CD4-positive, alpha-beta memory T cell (primary cell): ENCODE measurements at regions not wholly inside any gene's neighbourhood (a gene's known extent, or its start where the extent isn't known, plus 50 kb on each side); places are given as distances from the start of the nearest gene placed in this dataset.

Experiments
- CTCF ChIA-PET: fragments of 350-600 bp; sonication (Branson Sonifier 250); formaldehyde crosslinking; loops from one replicate; lab custom pipeline; 2021; ENCODE audit warnings: inconsistent platforms; ENCODE audit not compliant: partially characterized antibody; lab: Charles Lee
- POLR2A ChIA-PET: fragments of 350-600 bp; sonication (Branson Sonifier 250); formaldehyde crosslinking; loops from one replicate; lab custom pipeline; 2021; ENCODE audit not compliant: partially characterized antibody; lab: Charles Lee
- DNase-seq, 5 donors: peaks; one replicate each; pipeline versions ENCODE4 v3.0.0 to v3.0.0-alpha.2; 2020 to 2022; ENCODE audit warnings: mixed read lengths in 1 of 5
- H3K27ac ChIP-seq: one replicate; pipeline ENCODE4 v1.7.0; 2013; ENCODE audit warnings: low read depth, low read length
- H3K27me3 ChIP-seq: 2 replicates; pipeline ENCODE4 v1.7.0; 2013; ENCODE audit warnings: mild to moderate bottlenecking, low read length, moderate library complexity; ENCODE audit not compliant: insufficient read depth
- H3K36me3 ChIP-seq: 2 replicates; pipeline ENCODE4 v1.7.0; 2013; ENCODE audit warnings: mild to moderate bottlenecking, low read length, moderate library complexity; ENCODE audit not compliant: insufficient read depth
- H3K4me1 ChIP-seq: 2 replicates; pipeline ENCODE4 v1.7.0; 2013; ENCODE audit warnings: mild to moderate bottlenecking, low read length, moderate library complexity; ENCODE audit not compliant: insufficient read depth
- H3K4me3 ChIP-seq, 2 donors: one replicate each; pipeline ENCODE4 v1.7.0; 2013; ENCODE audit warnings: low read length in 2 of 2, mild to moderate bottlenecking in 1 of 2
- H3K9me3 ChIP-seq, 2 donors: one replicate each; pipeline ENCODE4 v1.7.0; 2013; ENCODE audit warnings: low read length in 2 of 2, control low read depth in 1 of 2; ENCODE audit not compliant: control insufficient read depth in 1 of 2
- H3K27ac Mint-ChIP-seq, 7 donors: one replicate each; pipeline ENCODE4 v1.8.0; 2020 to 2021; ENCODE audit warnings: mixed read lengths in 7 of 7, mild to moderate bottlenecking in 6 of 7, inconsistent platforms in 3 of 7, moderate library complexity in 3 of 7
- H3K27me3 Mint-ChIP-seq, 2 donors: one replicate each; pipeline ENCODE4 v1.8.0; 2020 to 2021; ENCODE audit warnings: mixed read lengths in 2 of 2
- H3K36me3 Mint-ChIP-seq, 2 donors: one replicate each; pipeline ENCODE4 v1.8.0; 2020 to 2021; ENCODE audit warnings: mixed read lengths in 2 of 2, inconsistent platforms in 1 of 2, mild to moderate bottlenecking in 1 of 2
- H3K4me1 Mint-ChIP-seq, 4 donors: one replicate each; pipeline ENCODE4 v1.8.0; 2020 to 2021; ENCODE audit warnings: mixed read lengths in 4 of 4, mild to moderate bottlenecking in 1 of 4
- H3K4me3 Mint-ChIP-seq, 8 donors: one replicate each; pipeline ENCODE4 v1.8.0; 2020 to 2021; ENCODE audit warnings: mixed read lengths in 8 of 8, mild to moderate bottlenecking in 7 of 8, moderate library complexity in 6 of 8, inconsistent platforms in 3 of 8
- H3K9me3 Mint-ChIP-seq, 8 donors: one replicate each; pipeline ENCODE4 v1.8.0; 2020 to 2021; ENCODE audit warnings: mixed read lengths in 8 of 8, mild to moderate bottlenecking in 5 of 8, inconsistent platforms in 3 of 8, moderate library complexity in 1 of 8
- intact Hi-C: fragments of 100-400 bp; cut with micrococcal nuclease; formaldehyde crosslinking; loops from one replicate; pipeline ENCODE4 v1.15.1; 2023

GRCh38 chr6:2480267-2480966 is 235.0 kb upstream of the GMDS start:
- H3K4me1 ChIP-seq: no peaks in the 10 kb centered on the region
- H3K27me3 ChIP-seq: no peaks in the 10 kb centered on the region
- Mint-ChIP-seq H3K4me1 (no peaks in the 10 kb centered on the region), H3K36me3 (peaks cover 0 to 2% of the 10 kb centered on the region in 2 donors), H3K27me3 (peaks cover 6 to 8% of the 10 kb centered on the region in 2 donors), H3K27ac (no peak overlapping the region), H3K9me3 (peaks cover 3 to 22% (median 14%) of the 10 kb centered on the region in 8 donors), H3K4me3 (no peak overlapping the region)
- DNase-seq: no peak
- H3K36me3 ChIP-seq: no peaks in the 10 kb centered on the region
- intact Hi-C loops: no loop called here
- CTCF ChIA-PET: no interaction called here
- no peaks in the 10 kb centered on the region for H3K9me3 ChIP-seq
- no peak overlapping the region for H3K27ac ChIP-seq
- H3K4me3 ChIP-seq: no peak overlapping the region
- POLR2A ChIA-PET: no interaction called here

- Histone ChIP-seq H3K27me3 (no peaks in the 10 kb centered on the region), H3K9me3 (no peaks in the 10 kb centered on the region), H3K4me3 (no peak overlapping the region), H3K4me1 (no peaks in the 10 kb centered on the region), H3K27ac (no peak overlapping the region), H3K36me3 (no peaks in the 10 kb centered on the region)
- H3K36me3 Mint-ChIP-seq: peaks cover 0 to 2% of the 10 kb centered on the region in 2 donors
- no peak overlapping the region for H3K27ac Mint-ChIP-seq
- no peaks in the 10 kb centered on the region for H3K4me1 Mint-ChIP-seq
- H3K9me3 Mint-ChIP-seq: peaks cover 3 to 14% (median 12%) of the 10 kb centered on the region in 8 donors
- peaks cover 8 to 11% of the 10 kb centered on the region in 2 donors for H3K27me3 Mint-ChIP-seq
- ChIA-PET CTCF (interaction anchor here (1.3 kb wide), 1 partner anchor 8 kb away, joined by 3 read pairs; no protein-coding TSS in a partner anchor), POLR2A (no interaction called here)
- no peak overlapping the region for H3K4me3 Mint-ChIP-seq
- intact Hi-C loops: no loop called here
- no peak for DNase-seq
Observed at GRCh38 chr6:2478200-2478599, 232.8 kb upstream of the GMDS start.

GRCh38 chr6:2477666-2478065 is 232.3 kb upstream of the GMDS start:
- H3K4me1 Mint-ChIP-seq: no peaks in the 10 kb centered on the region
- Histone ChIP-seq H3K9me3 (no peaks in the 10 kb centered on the region), H3K36me3 (no peaks in the 10 kb centered on the region), H3K27ac (no peak overlapping the region), H3K27me3 (no peaks in the 10 kb centered on the region), H3K4me1 (no peaks in the 10 kb centered on the region), H3K4me3 (no peak overlapping the region)
- H3K27me3 Mint-ChIP-seq: peaks cover 12% of the 10 kb centered on the region in 2 donors
- H3K9me3 Mint-ChIP-seq: peaks cover 0 to 10% (median 9%) of the 10 kb centered on the region in 8 donors
- H3K27ac Mint-ChIP-seq: no peak overlapping the region
- POLR2A ChIA-PET: no interaction called here
- DNase-seq: no peak
- intact Hi-C loops: no loop called here
- no peaks in the 10 kb centered on the region for H3K36me3 Mint-ChIP-seq
- no peak overlapping the region for H3K4me3 Mint-ChIP-seq
- CTCF ChIA-PET: no interaction called here

- intact Hi-C loops: no loop called here
Observed at GRCh38 chr6:2477250-2477649, 231.8 kb upstream of the GMDS start.

GRCh38 chr6:2476376-2476775 is 231.0 kb upstream of the GMDS start:
- H3K27ac Mint-ChIP-seq: no peak overlapping the region
- no peak overlapping the region for H3K4me3 ChIP-seq
- no peaks in the 10 kb centered on the region for H3K36me3 Mint-ChIP-seq
- H3K4me1 ChIP-seq: no peaks in the 10 kb centered on the region
- H3K36me3 ChIP-seq: no peaks in the 10 kb centered on the region
- peaks cover 0 to 4% (median 0%) of the 10 kb centered on the region in 8 donors for H3K9me3 Mint-ChIP-seq
- ChIA-PET CTCF (no interaction called here), POLR2A (no interaction called here)
- H3K27me3 ChIP-seq: no peaks in the 10 kb centered on the region
- H3K9me3 ChIP-seq: no peaks in the 10 kb centered on the region
- no peak overlapping the region for H3K27ac ChIP-seq
- no peak overlapping the region for H3K4me3 Mint-ChIP-seq
- H3K4me1 Mint-ChIP-seq: no peaks in the 10 kb centered on the region
- DNase-seq: no peak
- peaks cover 16 to 21% of the 10 kb centered on the region in 2 donors for H3K27me3 Mint-ChIP-seq
- intact Hi-C loops: no loop called here

More at GRCh38 chr6:2477250-2477649, 231.8 kb upstream of the GMDS start:
- H3K4me1 ChIP-seq: no peaks in the 10 kb centered on the region
- no peak overlapping the region for H3K4me3 Mint-ChIP-seq
- H3K36me3 ChIP-seq: no peaks in the 10 kb centered on the region
- no peak overlapping the region for H3K27ac Mint-ChIP-seq
- POLR2A ChIA-PET: no interaction called here
- no peak overlapping the region for H3K27ac ChIP-seq
- H3K27me3 Mint-ChIP-seq: peaks cover 14 to 16% of the 10 kb centered on the region in 2 donors
- peaks cover 0 to 10% (median 4%) of the 10 kb centered on the region in 8 donors for H3K9me3 Mint-ChIP-seq
- no peaks in the 10 kb centered on the region for H3K4me1 Mint-ChIP-seq
- H3K36me3 Mint-ChIP-seq: no peaks in the 10 kb centered on the region
- H3K4me3 ChIP-seq: no peak overlapping the region
- no peaks in the 10 kb centered on the region for H3K27me3 ChIP-seq
- no peaks in the 10 kb centered on the region for H3K9me3 ChIP-seq
- no peak for DNase-seq
- CTCF ChIA-PET: no interaction called here

GRCh38 chr6:2471472-2471871 is 226.1 kb upstream of the GMDS start:
- Mint-ChIP-seq H3K4me3 (no peak overlapping the region), H3K27me3 (peaks cover 24 to 30% of the 10 kb centered on the region in 2 donors), H3K9me3 (peaks cover 0 to 3% (median 0%) of the 10 kb centered on the region in 8 donors), H3K27ac (no peak overlapping the region), H3K36me3 (no peaks in the 10 kb centered on the region), H3K4me1 (no peaks in the 10 kb centered on the region)
- H3K36me3 ChIP-seq: no peaks in the 10 kb centered on the region
- no peaks in the 10 kb centered on the region for H3K4me1 ChIP-seq
- intact Hi-C loops: no loop called here
- POLR2A ChIA-PET: no interaction called here
- no peaks in the 10 kb centered on the region for H3K9me3 ChIP-seq
- H3K4me3 ChIP-seq: no peak overlapping the region
- DNase-seq: no peak
- CTCF ChIA-PET: interaction anchor here (1.1 kb wide), 1 partner anchor 875 kb away, joined by 3 read pairs; no protein-coding TSS in a partner anchor
- no peak overlapping the region for H3K27ac ChIP-seq
- no peaks in the 10 kb centered on the region for H3K27me3 ChIP-seq

- no peak for DNase-seq
- Histone ChIP-seq H3K36me3 (no peaks in the 10 kb centered on the region), H3K27me3 (no peaks in the 10 kb centered on the region), H3K9me3 (no peaks in the 10 kb centered on the region), H3K4me1 (no peaks in the 10 kb centered on the region), H3K27ac (no peak overlapping the region), H3K4me3 (no peak overlapping the region)
- Mint-ChIP-seq H3K36me3 (no peaks in the 10 kb centered on the region), H3K4me3 (no peak overlapping the region), H3K9me3 (peaks cover 0 to 2% (median 0%) of the 10 kb centered on the region in 8 donors), H3K27ac (no peak overlapping the region), H3K4me1 (no peaks in the 10 kb centered on the region), H3K27me3 (peaks cover 21 to 34% of the 10 kb centered on the region in 2 donors)
- intact Hi-C loops: no loop called here
- ChIA-PET POLR2A (no interaction called here), CTCF (no interaction called here)
Observed at GRCh38 chr6:2469428-2469827, 224.0 kb upstream of the GMDS start.
